Osteocyte (in vitro differentiated cells): ENCODE measurements at regions not wholly inside any gene's neighbourhood (a gene's known extent, or its start where the extent isn't known, plus 50 kb on each side); places are given as distances from the start of the nearest gene placed in this dataset.

Experiments used
- DNase-seq: peaks from one replicate; pipeline ENCODE4 v3.0.0; 2021; ENCODE audit warnings: mixed read lengths; ENCODE audit not compliant: unreplicated experiment; ENCODE audit errors: extremely low spot score
- H3K27ac Mint-ChIP-seq: one replicate; pipeline ENCODE4 v1.8.0; 2021; ENCODE audit warnings: mild to moderate bottlenecking, mixed read lengths; ENCODE audit not compliant: unreplicated experiment
- H3K27me3 Mint-ChIP-seq: one replicate; pipeline ENCODE4 v1.8.0; 2021; ENCODE audit warnings: mixed read lengths; ENCODE audit not compliant: unreplicated experiment
- H3K36me3 Mint-ChIP-seq: one replicate; pipeline ENCODE4 v1.8.0; 2021; ENCODE audit warnings: mixed read lengths; ENCODE audit not compliant: unreplicated experiment
- H3K4me1 Mint-ChIP-seq: one replicate; pipeline ENCODE4 v1.8.0; 2021; ENCODE audit warnings: mixed read lengths; ENCODE audit not compliant: unreplicated experiment
- H3K4me3 Mint-ChIP-seq: one replicate; pipeline ENCODE4 v1.8.0; 2021; ENCODE audit warnings: mild to moderate bottlenecking, moderate library complexity, mixed read lengths; ENCODE audit not compliant: unreplicated experiment
- H3K9me3 Mint-ChIP-seq: one replicate; pipeline ENCODE4 v1.8.0; 2021; ENCODE audit warnings: mixed read lengths; ENCODE audit not compliant: unreplicated experiment
- TF ChIP-seq, protein P1 (sequence below): fragments of 200-600 bp; sonication (generic); IDR thresholded peaks from 2 replicates; pipeline ENCODE4 v1.5.0; 2021; ENCODE audit warnings: antibody characterized with exemption, mild to moderate bottlenecking, moderate library complexity

DNA sequence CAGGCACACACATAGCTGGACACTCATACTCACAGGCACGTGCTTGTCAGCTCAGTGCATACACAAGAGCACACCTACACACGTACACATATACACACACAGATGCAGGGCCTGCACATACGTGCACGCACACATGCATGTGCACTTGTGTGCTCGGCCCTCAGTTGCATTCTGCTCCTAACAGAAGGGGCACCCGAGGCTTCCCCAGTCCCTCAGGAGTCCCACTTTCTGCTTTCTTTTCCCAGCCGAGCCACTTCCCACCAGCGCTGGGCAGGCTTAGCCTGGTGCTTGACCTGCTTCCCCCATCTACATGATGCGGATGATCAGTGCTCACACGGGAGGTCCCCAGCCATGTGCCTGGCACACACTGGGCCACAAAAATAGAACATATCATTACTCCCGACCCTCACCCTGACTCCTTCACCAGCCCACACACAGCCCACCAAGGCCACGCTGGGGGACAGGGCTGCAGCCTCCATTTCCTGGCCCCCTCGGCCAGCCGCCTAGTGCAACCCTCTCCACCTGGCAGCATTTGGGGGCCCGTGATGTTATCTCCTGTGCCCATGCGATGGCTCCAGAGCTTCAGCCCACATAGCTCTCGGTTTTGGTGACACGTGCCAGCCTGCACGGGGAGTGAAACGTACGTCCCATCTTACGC, 125.2 kb upstream of the SPACA7 start:
- Mint-ChIP-seq H3K27me3 (no peaks in the 10 kb centered on the region), H3K27ac (no peak overlapping the region), H3K9me3 (peaks cover 6% of the 10 kb centered on the region), H3K36me3 (no peaks in the 10 kb centered on the region), H3K4me3 (no peak overlapping the region), H3K4me1 (no peaks in the 10 kb centered on the region)
- TF ChIP-seq, protein P1, sequence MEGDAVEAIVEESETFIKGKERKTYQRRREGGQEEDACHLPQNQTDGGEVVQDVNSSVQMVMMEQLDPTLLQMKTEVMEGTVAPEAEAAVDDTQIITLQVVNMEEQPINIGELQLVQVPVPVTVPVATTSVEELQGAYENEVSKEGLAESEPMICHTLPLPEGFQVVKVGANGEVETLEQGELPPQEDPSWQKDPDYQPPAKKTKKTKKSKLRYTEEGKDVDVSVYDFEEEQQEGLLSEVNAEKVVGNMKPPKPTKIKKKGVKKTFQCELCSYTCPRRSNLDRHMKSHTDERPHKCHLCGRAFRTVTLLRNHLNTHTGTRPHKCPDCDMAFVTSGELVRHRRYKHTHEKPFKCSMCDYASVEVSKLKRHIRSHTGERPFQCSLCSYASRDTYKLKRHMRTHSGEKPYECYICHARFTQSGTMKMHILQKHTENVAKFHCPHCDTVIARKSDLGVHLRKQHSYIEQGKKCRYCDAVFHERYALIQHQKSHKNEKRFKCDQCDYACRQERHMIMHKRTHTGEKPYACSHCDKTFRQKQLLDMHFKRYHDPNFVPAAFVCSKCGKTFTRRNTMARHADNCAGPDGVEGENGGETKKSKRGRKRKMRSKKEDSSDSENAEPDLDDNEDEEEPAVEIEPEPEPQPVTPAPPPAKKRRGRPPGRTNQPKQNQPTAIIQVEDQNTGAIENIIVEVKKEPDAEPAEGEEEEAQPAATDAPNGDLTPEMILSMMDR: no peak
- DNase-seq: peak; percentile 81

DNA sequence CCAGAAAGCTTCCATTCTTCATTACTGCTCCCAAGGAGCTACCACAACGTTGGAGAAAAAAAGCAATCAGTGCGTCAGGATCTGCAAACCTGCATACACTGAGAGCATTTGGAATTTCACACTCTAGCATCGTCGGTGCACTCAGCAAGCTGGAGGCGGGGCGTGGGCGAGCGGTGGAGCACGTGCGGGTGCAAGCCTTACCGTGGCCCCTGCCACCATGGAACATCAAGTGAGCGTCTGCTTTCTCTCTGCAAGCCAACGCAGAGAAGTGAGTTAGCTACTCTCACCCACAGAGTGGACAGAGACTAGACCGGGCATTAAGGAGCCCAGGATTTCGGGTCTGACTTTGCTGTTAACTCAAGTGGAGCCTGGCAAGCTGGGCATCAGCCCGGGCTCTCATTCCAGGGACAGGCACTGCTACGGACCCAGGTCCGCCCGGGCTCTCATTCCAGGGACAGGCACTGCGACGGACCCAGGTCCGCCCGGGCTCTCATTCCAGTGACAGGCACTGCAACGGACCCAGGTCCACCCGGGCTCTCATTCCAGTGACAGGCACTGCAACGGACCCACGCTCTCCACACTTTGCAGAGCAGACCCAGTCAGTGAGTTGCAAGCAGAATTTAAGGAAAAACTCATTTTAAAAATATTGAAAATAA, 124.1 kb upstream of the SPACA7 start:
- no peaks in the 10 kb centered on the region for H3K27me3 Mint-ChIP-seq
- no peaks in the 10 kb centered on the region for H3K36me3 Mint-ChIP-seq
- peaks cover 6% of the 10 kb centered on the region for H3K9me3 Mint-ChIP-seq
- no peaks in the 10 kb centered on the region for H3K4me1 Mint-ChIP-seq
- TF ChIP-seq, protein P1: no peak
- H3K4me3 Mint-ChIP-seq: no peak overlapping the region
- DNase-seq: peak; percentile 70
- H3K27ac Mint-ChIP-seq: no peak overlapping the region

DNA sequence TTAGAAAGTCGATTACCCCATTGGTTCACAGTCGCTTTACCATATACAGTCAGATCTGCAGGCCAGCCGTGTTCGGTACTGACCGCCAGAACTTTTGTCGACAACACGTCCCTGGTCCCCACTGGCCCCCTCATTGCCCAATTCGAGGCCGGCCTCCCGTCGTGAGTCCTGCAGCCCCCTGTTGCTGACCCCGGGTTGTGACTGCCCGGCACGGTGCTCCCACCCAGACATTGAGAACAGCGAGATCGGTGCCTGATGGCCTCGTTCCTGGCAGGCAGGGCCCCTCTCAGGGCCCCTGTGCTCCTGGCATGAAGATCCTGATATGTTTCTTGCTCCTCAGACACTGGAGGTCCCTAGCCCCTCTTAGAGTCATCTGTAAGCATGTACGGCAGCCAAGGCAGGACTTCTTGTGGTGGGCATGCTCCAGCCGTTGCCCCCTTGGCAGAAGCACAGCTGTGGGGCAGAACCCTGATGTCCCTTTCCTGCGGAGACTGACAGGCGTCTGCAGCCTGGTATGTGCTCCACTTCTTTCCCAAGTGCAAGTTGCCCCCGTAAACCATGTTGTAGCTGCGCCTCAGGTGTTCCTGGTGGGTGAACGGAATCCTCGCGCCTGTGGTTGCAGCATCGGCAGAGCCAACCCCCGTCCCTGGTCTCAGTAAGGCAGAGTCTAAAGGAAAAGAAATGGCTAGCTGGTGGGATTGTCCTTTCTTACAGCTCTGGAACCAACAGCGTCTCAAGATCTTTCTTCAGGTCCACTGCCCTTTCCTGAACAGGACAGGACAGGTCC, 123.2 kb upstream of the SPACA7 start:
- peak; percentile 80 for DNase-seq
- TF ChIP-seq, protein P1: no peak
- H3K27me3 Mint-ChIP-seq: no peaks in the 10 kb centered on the region

DNA sequence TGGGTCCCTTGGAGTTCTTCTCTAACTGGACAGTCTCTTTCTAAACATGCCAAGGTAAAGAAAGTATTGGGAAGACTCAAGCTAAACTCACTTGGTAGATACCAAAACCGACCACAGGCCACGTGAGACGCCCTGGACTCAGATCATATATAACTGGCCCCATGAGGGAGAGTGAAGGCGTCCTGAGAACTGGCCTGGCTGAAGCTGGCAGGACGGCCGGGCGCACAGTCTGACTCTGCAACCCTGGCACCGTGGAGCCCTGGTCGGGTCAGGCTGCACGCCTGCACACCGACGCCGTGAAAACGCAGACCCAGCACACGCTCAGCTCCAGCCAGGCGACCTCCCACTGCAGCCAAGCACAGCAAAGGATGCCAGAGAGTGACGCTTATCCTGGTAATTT, 122.5 kb upstream of the SPACA7 start:
- TF ChIP-seq, protein P1: no peak
- peak; percentile 74 for DNase-seq
- Mint-ChIP-seq H3K4me1 (no peaks in the 10 kb centered on the region), H3K9me3 (peaks cover 8% of the 10 kb centered on the region), H3K36me3 (no peaks in the 10 kb centered on the region), H3K4me3 (no peak overlapping the region), H3K27ac (no peak overlapping the region), H3K27me3 (no peaks in the 10 kb centered on the region)

More for the DNA sequence above, 123.2 kb upstream of the SPACA7 start:
- H3K4me3 Mint-ChIP-seq: no peak overlapping the region
- H3K36me3 Mint-ChIP-seq: no peaks in the 10 kb centered on the region
- H3K27ac Mint-ChIP-seq: no peak overlapping the region
- H3K4me1 Mint-ChIP-seq: no peaks in the 10 kb centered on the region
- H3K9me3 Mint-ChIP-seq: peaks cover 6% of the 10 kb centered on the region
